NCI-H1694 (cell line): ENCODE measurements at regions not wholly inside any gene's neighbourhood (a gene's known extent, or its start where the extent isn't known, plus 50 kb on each side); places are given as distances from the start of the nearest gene placed in this dataset.
"Not testable (repeated sequence)": the region's sequence is repeated elsewhere in the genome, so short reads cannot be mapped to it uniquely, and the experiment has no call there.

Experiments
- DNase-seq: peaks from one replicate; lab custom pipeline; 2025; lab: John Stamatoyannopoulos, UW

GRCh38 chr18:22566703-22567420, 149.1 kb upstream of the CTAGE1 start:
- DNase-seq, result no peak

- DNase-seq, result no peak
Measured at GRCh38 chr18:22567794-22568193, 150.1 kb upstream of the CTAGE1 start.

GRCh38 chr18:22570492-22570891, 152.8 kb upstream of the CTAGE1 start:
- no peak for DNase-seq

GRCh38 chr18:22572341-22572740, 154.6 kb upstream of the CTAGE1 start:
- DNase-seq, result no peak

DNA sequence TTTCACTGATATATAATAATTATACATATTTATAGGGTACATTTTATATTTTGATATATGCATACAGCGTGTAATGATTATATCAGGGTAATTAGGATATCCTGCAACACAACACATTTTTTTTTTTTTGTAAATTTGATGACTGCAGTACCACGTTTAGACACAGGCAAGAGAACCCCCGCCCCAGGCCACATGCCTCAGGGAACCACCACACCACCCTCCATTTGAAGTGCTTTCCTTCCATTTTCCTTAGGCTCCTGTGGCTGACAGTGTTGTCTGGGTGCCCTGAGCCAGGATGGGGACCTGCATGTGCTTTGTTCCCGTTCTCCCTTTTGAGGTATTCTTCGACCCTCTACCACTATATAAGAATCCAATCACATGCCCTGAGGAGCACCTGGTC, 161.6 kb upstream of the CTAGE1 start:
- DNase-seq, result no peak

GRCh38 chr18:22585333-22585732, 167.6 kb upstream of the CTAGE1 start:
- DNase-seq, result no peak

GRCh38 chr18:22585821-22586220, 168.1 kb upstream of the CTAGE1 start:
- no peak for DNase-seq

- no peak for DNase-seq
Measured at GRCh38 chr18:22591222-22591621, 173.5 kb upstream of the CTAGE1 start.

DNA sequence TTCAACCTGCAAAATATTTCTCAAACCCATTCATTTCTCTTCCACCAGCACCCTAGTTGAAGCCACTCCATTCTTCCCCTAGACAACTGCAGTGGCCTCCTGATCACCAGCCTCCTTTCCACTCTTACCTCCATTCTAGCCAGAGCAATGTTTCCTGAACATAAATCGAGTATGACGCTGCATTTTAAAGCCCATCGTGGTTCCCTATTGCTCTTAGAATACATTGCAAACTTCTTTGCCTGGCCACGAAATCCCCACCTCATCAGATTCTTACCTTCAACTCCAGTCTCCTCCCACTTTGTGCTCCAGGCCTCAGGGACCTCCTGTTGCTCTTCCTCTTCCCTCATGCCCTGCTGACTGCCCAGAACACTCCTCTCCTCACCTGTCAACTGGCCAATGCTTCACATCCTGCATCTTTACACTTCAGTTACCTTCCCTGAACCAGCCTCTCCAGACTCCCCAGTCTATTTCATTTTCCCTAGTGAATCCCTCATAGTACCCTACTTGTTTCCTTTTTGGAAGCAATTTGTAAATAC, 176.5 kb upstream of the CTAGE1 start:
- DNase-seq, result no peak

- no peak for DNase-seq
Measured at GRCh38 chr18:22601481-22601880, 183.8 kb upstream of the CTAGE1 start.

- not testable (repeated sequence) for DNase-seq
Measured at GRCh38 chr18:22602456-22602855, 184.7 kb upstream of the CTAGE1 start.

GRCh38 chr18:22603902-22604301, 186.2 kb upstream of the CTAGE1 start:
- DNase-seq, result no peak

- no peak for DNase-seq
Measured at GRCh38 chr18:22604390-22604985, 186.8 kb upstream of the CTAGE1 start.

GRCh38 chr18:22604986-22605421, 187.3 kb upstream of the CTAGE1 start:
- DNase-seq, result no peak

DNA sequence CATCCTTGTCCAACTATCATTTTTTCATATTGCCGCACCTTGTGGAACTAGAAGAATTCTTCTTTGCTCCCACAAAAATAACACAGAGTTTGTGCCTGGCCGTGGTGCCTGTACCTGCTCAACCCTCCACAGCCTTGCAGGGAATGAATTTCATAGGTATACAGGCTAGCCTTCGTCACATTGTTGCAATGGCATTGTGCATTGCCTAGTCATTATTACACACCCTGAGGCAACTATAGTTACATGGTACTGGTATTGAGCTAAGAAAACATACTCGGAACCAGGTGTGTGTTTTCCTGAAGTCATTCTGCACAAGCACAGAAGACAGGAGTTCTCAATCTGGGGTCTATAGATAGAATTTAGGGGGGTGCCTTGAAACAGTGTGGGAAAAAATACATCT, 188.0 kb upstream of the CTAGE1 start:
- no peak for DNase-seq

DNA sequence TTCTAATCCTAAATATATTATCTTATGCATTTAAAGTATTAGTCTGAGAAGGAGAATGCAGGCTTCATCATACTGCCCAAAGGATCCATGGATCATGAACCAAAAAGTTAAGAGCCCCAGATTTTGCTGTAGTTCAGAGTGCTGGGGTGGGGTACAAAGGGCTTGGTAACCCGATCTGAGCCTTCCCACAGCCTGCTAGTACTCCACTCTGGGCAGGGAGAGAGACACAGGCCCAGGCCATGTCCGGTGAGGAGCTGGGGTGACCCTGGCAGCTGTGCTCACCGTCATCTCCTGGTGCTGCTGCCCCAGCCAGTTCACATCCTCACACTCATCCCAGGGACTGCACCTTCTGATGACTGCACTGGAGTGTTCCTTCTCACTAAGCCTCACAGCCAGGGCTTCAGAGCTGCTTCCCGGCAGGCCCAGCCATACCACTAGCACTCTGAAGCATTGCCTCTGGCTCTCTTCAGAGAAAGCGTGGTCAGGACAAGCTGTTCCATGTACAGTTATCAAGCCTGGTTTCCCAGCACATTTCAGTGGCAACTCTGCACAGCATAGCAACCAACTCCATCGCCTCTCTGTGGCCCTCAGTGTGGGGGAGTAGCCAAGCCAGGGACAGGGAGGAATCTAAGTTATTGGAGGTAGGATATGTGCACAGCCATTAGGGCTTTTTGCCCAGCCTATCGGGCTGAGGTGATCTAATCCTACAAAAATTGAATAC, 189.0 kb upstream of the CTAGE1 start:
- no peak for DNase-seq

DNA sequence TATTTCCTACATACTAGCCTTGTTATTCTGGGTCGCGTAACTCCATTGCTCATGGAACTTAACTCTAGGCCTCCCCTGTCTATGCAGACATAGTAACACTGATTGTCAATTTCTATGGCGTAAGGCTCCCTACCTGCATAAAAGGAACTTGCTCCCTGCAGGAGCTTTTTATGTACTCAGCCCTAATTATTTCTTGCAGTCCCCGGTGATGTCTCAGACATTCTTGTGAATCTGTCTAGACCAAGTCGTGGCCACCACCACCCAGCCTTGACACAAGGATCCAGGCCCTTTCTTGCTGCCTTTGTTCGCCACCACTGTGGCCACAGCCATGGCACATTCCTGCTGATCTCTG, 189.5 kb upstream of the CTAGE1 start:
- no peak for DNase-seq

DNA sequence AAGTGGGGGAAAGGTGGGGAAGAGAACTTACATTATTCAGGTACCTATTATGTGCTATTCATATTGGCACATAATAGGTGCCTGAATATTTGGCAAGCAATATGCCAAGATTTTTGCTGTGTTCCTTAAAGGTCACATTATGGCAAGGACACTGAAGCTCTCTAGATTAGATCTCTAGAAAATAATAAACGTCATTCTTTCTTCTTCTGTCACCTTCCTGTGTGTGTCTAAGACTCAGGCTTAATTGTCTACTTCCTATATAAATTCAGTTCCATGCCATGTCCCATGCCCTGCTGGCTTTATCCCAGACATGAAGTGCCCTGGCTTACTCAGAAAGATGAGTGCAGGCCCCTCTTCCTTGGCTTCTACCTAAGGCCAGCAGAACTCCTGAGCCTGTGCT, 191.1 kb upstream of the CTAGE1 start:
- no peak for DNase-seq

DNA sequence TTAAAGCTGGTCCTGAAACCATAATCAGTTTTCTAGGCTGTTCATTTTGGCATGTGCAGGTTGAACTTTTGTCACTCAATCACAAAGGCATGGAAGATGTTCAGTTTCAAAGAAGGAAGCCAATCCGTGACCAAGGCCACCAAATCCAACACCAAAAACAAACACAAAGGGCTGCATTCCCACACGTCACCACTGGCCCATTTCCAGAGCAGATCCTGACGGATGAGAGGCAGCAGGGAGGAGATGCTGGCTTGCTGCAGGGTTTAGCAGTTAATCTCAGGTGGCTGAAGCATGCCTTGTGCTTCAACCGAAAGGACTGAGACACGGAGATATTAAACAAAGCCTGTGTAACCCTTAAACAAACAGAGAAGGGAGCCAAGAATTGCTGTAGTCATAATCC, 191.9 kb upstream of the CTAGE1 start:
- no peak for DNase-seq

DNA sequence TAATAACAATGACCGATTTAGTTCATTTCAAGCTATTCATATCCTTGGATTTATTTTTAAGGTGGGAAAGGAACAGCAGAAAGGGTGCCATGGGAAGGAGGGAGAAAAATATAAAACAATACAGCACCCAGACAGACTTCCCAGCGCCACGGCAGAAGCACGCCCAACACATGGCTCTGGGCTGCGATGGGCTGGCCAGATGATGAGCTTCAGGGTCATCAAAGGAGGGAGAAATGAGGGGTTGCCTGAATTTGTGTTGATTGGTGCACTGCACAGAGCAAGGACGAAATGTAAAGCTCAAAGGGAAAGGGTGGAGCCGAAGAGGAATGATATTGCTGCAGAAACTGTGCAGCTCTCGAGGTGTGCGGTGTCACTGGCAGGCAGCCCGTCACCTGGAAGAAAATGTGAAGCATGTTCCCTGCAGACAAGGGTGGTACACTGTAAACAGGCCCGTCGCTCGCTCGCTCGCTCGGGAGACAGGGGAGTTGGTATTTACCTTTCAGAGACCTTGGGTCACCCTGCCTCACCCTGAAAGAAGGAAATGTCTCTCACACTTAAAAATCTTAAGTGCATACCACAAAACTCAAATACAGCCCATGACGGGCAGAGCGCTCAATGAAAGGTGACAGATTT, 195.5 kb upstream of the CTAGE1 start:
- no peak for DNase-seq

DNA sequence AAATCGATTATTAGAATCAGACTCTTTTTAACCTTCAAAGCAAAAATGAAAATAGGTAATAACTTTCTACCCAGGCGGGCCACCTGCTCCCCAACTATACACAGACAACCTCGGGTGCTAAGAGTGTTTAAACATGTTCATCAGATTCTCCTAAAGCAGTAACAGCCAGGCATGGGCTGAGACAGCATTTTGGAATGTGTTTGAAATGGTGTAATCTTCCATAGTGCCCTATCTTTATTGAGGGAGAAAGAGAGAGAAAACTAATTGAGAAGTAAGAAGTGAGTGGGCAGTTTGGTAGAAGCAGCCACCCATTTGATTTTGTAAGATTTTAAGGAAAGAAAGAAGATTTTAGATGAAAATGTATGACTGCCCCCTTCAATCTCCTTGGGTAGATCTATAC, 196.1 kb upstream of the CTAGE1 start:
- DNase-seq, result no peak

DNA sequence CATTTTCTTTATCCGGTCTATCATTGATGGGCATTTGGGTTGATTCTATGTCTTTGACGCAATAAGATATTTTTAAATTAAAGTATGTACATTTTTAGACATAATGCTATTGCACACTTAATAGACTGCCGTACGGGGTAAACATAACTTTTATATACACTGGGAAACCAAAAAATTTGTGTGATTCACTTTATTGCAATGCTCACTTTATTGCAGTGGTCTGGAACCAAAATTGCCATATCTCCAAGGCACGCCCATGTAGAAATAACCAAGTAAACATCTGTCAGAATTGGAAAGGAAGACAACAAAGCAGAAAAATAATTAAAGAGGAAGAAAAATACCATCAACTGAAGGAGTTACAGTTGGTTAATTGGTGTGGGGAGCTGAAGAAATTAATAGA, 205.8 kb upstream of the CTAGE1 start:
- no peak for DNase-seq

DNA sequence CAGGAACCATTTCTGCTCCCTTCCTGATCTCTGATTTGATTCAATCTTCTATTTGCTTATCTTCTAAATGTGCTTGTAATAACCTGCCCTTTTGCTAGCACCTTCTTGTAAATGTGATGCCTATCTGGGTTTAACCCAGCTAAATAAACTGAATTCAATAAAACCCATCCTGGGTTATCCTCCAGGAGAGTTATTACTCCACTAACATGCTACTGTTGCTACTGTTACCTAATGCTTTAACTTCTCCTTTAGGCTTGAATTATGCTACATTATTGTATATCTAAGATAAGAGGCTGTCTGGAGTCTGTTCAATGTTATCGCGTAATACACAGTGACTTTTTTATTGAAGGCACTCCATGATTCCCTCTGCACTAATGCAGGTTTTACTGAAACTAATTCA, 206.5 kb upstream of the CTAGE1 start:
- DNase-seq, result no peak
